Activated CD8-positive, alpha-beta T cell treated with anti-CD3 and anti-CD28 coated beads for 36 hours (primary cell): ENCODE measurements at regions not wholly inside any gene's neighbourhood (a gene's known extent, or its start where the extent isn't known, plus 50 kb on each side); places are given as distances from the start of the nearest gene placed in this dataset.
"Not testable (repeated sequence)": the region's sequence is repeated elsewhere in the genome, so short reads cannot be mapped to it uniquely, and the experiment has no call there.

Source experiments
- ATAC-seq: fragments of 200-7000 bp; cut with Tn5 transposase; one replicate; pipeline ENCODE4 v1.10.0; 2021; ENCODE audit warnings: mild to moderate bottlenecking, moderate library complexity
- CTCF ChIA-PET: fragments of 350-600 bp; sonication (Branson Sonifier 250); formaldehyde crosslinking; loops from one replicate; lab custom pipeline; 2021; ENCODE audit warnings: antibody characterized with exemption; lab: Charles Lee
- POLR2A ChIA-PET: fragments of 350-600 bp; sonication (Branson Sonifier 250); formaldehyde crosslinking; loops from one replicate; lab custom pipeline; 2021; ENCODE audit warnings: antibody characterized with exemption; lab: Charles Lee
- DNase-seq: peaks from one replicate; pipeline ENCODE4 v3.0.0-alpha.2; 2020
- H3K27ac Mint-ChIP-seq: one replicate; pipeline ENCODE4 v1.8.0; 2021; ENCODE audit warnings: mild to moderate bottlenecking, mixed read lengths
- H3K27me3 Mint-ChIP-seq: one replicate; pipeline ENCODE4 v1.8.0; 2021; ENCODE audit warnings: mixed read lengths
- H3K36me3 Mint-ChIP-seq: one replicate; pipeline ENCODE4 v1.8.0; 2021; ENCODE audit warnings: low read depth, mixed read lengths
- H3K4me1 Mint-ChIP-seq: one replicate; pipeline ENCODE4 v1.8.0; 2021; ENCODE audit warnings: low read depth, mixed read lengths
- H3K4me3 Mint-ChIP-seq: one replicate; pipeline ENCODE4 v1.8.0; 2021; ENCODE audit warnings: mild to moderate bottlenecking, moderate library complexity, mixed read lengths
- H3K9me3 Mint-ChIP-seq: one replicate; pipeline ENCODE4 v1.8.0; 2021; ENCODE audit warnings: mixed read lengths
- intact Hi-C: fragments of 100-400 bp; cut with micrococcal nuclease; formaldehyde crosslinking; loops from one replicate; pipeline ENCODE4 v1.10.0; 2022
- TF ChIP-seq, protein P1 (sequence below): fragments of 200-600 bp; IDR thresholded peaks from one replicate; pipeline ENCODE4 v1.8.0; 2022; ENCODE audit warnings: antibody characterized with exemption, mild to moderate bottlenecking

DNA sequence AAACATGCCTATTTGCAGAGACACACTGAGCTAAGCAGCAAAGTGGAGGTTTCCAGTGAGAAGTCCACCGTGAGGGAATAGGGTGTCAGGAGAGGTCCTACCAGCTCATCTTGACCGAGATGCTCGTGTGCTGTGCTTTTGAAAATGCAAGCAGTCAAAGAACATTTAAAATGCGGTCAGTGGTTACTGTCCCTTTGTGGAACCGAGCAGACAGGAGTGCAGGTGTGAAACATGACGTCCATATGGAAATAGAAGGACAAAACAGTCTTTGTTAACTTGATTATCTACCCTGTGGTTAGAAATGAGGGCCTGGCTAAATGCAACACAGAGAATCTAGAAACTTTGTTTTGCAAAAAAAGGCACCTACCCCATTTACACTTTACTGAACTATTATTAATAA is 473.3 kb downstream of the SPATA31A6 start:
- H3K4me1 Mint-ChIP-seq, POLR2A ChIA-PET, ATAC-seq, H3K27me3 Mint-ChIP-seq, H3K4me3 Mint-ChIP-seq, H3K36me3 Mint-ChIP-seq, DNase-seq, CTCF ChIA-PET, H3K27ac Mint-ChIP-seq, H3K9me3 Mint-ChIP-seq, intact Hi-C loops: not testable (repeated sequence)

GRCh38 chr9:42657496-42657895 is 474.0 kb downstream of the SPATA31A6 start:
- POLR2A ChIA-PET, H3K4me1 Mint-ChIP-seq, ATAC-seq, H3K27ac Mint-ChIP-seq, H3K9me3 Mint-ChIP-seq, H3K4me3 Mint-ChIP-seq, H3K27me3 Mint-ChIP-seq, intact Hi-C loops, DNase-seq, CTCF ChIA-PET, H3K36me3 Mint-ChIP-seq: not testable (repeated sequence)

- intact Hi-C loops, DNase-seq, CTCF ChIA-PET, H3K27ac Mint-ChIP-seq, H3K9me3 Mint-ChIP-seq, POLR2A ChIA-PET, H3K4me1 Mint-ChIP-seq, H3K4me3 Mint-ChIP-seq, ATAC-seq, H3K36me3 Mint-ChIP-seq, H3K27me3 Mint-ChIP-seq: not testable (repeated sequence)
Measured at GRCh38 chr9:42697146-42697545, 513.7 kb downstream of the SPATA31A6 start.

DNA sequence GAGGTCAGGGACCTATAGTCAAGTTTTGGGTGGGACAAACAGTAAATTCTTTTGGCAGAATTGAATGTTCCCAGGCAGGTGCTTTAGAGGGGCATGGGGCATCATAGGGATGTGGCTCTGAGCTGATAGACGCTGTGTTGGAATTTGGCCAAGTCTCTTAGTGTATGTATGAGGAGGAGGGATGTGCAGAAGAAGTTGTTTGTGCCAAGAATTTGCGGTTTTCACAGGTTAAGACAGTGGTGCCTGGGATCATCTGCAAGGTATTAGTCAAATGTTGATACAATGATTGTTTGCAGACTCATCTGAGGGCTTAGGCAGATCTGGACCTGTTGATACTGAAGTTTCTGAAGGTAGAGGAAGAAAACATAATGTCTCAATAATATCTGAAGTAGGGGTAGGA is 519.4 kb downstream of the SPATA31A6 start:
- ATAC-seq, H3K27me3 Mint-ChIP-seq, H3K36me3 Mint-ChIP-seq, CTCF ChIA-PET, intact Hi-C loops, H3K4me3 Mint-ChIP-seq, POLR2A ChIA-PET, DNase-seq, H3K27ac Mint-ChIP-seq, H3K9me3 Mint-ChIP-seq, H3K4me1 Mint-ChIP-seq: not testable (repeated sequence)

DNA sequence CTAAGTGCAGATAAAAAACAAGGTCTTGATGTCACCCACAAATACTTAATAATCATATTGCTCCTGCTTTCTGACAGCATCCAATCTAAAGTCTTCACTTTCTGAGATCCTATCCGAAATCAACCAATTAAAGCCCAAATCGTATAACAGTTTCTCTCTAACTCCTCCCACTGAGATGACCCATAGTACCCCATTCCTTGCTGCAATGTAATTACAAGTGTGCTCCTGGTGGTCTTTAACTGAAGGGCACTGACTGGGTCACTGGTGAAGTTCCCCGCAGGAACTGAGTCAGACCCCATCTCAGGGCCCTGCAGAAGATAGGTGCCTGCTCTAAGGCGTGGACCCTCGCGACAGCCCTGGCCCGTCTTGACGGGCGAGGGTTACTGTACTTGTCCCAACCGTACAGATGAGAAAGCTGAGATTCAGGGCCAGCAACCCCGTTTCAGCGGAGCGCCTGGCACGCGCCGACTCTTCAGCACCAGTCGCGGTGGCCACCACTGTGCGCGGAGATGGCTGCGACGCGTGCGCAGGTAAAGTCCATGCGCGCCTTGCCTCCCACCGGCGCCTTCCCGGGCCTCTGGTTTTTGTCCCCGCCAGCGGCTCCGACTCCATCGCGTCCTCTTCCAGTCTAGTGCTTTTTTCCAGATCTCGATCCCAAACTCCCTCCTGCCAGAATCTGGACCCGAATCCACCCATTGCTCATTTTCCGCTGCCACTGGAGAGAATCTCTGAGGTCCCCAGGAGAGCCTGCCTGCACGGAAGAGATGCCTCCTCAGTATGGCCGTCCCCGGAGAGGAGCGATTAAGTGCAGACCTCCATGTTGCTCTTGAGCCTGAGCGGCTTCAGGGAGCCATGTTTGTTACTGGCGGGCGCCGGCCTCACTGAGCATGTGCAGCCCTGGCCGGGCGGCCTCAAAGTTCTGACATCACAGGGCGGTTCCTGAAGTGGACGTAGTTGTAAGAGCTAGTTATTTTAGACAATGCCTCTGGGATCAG is 541.7 kb downstream of the SPATA31A6 start:
- H3K27ac Mint-ChIP-seq, H3K4me3 Mint-ChIP-seq, H3K4me1 Mint-ChIP-seq, CTCF ChIA-PET, H3K27me3 Mint-ChIP-seq, H3K36me3 Mint-ChIP-seq, intact Hi-C loops, ATAC-seq, POLR2A ChIA-PET, H3K9me3 Mint-ChIP-seq: not testable (repeated sequence)
- peak; percentile 10 for DNase-seq

DNA sequence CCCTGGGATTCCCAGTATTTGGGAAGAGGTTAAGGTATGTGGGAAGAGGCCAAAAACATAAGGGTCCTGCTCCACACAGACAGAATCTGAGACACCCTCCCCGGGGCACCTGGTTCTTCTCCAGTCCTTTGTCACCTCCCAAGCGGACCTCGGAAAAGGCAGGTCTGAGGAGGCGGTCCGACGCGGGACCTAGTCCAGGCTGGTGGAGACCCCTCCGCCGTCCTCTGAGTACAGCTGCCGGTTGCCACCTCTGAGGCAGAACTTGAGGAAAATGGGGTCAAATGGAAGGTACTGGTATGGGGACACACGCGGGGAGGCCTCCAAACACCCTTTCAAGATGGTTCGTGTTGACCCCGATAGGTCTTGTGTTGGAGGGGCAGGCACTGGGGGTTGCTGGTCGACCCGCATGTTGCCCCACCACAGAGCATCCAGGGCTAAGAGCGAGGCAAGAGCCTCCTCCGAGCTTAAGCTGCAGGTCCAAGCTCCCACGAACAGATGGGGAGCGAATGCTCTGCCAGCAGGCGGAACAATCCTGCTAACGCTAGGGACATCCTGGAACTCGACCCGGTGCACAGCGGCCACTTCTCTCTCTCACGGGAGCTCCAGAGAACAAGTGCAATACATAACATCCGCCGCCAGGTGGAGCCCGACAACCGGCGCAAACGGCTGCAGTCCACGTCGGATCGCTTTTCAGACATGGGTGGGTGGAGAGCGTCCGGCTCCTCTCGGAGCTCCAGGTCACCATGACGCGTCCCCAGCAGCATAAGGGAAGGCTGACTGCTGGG is 559.8 kb downstream of the SPATA31A6 start:
- H3K27me3 Mint-ChIP-seq, CTCF ChIA-PET, H3K27ac Mint-ChIP-seq, H3K36me3 Mint-ChIP-seq, H3K4me3 Mint-ChIP-seq, POLR2A ChIA-PET, H3K9me3 Mint-ChIP-seq, intact Hi-C loops, H3K4me1 Mint-ChIP-seq: not testable (repeated sequence)
- DNase-seq (peak; percentile 69), ATAC-seq (peak; percentile 47)
- TF ChIP-seq, protein P1, sequence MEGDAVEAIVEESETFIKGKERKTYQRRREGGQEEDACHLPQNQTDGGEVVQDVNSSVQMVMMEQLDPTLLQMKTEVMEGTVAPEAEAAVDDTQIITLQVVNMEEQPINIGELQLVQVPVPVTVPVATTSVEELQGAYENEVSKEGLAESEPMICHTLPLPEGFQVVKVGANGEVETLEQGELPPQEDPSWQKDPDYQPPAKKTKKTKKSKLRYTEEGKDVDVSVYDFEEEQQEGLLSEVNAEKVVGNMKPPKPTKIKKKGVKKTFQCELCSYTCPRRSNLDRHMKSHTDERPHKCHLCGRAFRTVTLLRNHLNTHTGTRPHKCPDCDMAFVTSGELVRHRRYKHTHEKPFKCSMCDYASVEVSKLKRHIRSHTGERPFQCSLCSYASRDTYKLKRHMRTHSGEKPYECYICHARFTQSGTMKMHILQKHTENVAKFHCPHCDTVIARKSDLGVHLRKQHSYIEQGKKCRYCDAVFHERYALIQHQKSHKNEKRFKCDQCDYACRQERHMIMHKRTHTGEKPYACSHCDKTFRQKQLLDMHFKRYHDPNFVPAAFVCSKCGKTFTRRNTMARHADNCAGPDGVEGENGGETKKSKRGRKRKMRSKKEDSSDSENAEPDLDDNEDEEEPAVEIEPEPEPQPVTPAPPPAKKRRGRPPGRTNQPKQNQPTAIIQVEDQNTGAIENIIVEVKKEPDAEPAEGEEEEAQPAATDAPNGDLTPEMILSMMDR = peak; percentile 63

DNA sequence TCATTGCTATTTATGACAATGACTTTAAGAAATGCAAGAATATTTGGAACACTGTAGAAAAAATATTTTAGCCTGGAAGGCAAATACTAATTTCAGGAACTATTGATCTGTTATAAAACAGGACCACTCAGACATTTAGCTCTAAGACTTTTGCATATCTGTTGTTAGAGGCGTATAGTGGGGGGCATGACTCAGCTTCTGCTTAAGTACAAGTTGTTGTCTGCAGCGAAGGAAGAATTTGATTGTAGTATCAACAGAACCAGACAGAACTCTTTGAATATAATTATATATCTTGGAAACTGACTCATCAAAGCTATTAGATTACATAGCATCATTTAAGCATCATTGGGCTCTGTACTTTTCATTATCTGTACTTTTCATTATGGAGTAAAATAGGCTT is 573.8 kb downstream of the SPATA31A6 start:
- intact Hi-C loops, ATAC-seq, H3K4me3 Mint-ChIP-seq, H3K36me3 Mint-ChIP-seq, H3K4me1 Mint-ChIP-seq, H3K27ac Mint-ChIP-seq, H3K27me3 Mint-ChIP-seq, CTCF ChIA-PET, H3K9me3 Mint-ChIP-seq, DNase-seq, POLR2A ChIA-PET: not testable (repeated sequence)

DNA sequence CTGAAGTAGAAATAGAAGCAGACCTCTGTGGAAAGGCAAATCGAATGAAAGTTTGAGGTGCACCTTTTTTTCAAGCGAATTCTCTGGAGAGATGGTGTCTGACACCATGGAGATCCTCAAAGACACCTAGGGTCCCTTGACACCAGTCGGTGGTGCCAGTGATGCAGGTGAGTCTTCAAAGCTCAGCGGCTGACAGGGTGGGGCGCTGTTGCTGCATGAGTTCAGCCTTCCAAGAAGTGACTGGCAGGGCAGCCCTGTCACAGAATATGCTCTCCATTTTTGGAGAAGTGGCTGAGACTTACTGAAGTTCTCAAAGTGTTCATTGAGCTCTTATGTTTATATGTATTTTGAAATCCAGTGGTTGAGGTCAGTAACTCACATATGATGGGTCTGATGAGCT is 575.9 kb downstream of the SPATA31A6 start:
- ATAC-seq, H3K4me3 Mint-ChIP-seq, H3K27me3 Mint-ChIP-seq, POLR2A ChIA-PET, CTCF ChIA-PET, H3K27ac Mint-ChIP-seq, intact Hi-C loops, H3K36me3 Mint-ChIP-seq, H3K4me1 Mint-ChIP-seq, H3K9me3 Mint-ChIP-seq: not testable (repeated sequence)
- peak; percentile 11 for DNase-seq

GRCh38 chr9:42782201-42782600 is 598.7 kb downstream of the SPATA31A6 start:
- CTCF ChIA-PET, H3K4me1 Mint-ChIP-seq, DNase-seq, H3K9me3 Mint-ChIP-seq, intact Hi-C loops, H3K4me3 Mint-ChIP-seq, H3K27me3 Mint-ChIP-seq, ATAC-seq, H3K36me3 Mint-ChIP-seq, POLR2A ChIA-PET, H3K27ac Mint-ChIP-seq: not testable (repeated sequence)

GRCh38 chr9:42792725-42793124 is 609.3 kb downstream of the SPATA31A6 start:
- ATAC-seq, H3K27me3 Mint-ChIP-seq, H3K36me3 Mint-ChIP-seq, POLR2A ChIA-PET, CTCF ChIA-PET, H3K4me1 Mint-ChIP-seq, H3K9me3 Mint-ChIP-seq, DNase-seq, H3K27ac Mint-ChIP-seq, H3K4me3 Mint-ChIP-seq, intact Hi-C loops: not testable (repeated sequence)

- H3K4me1 Mint-ChIP-seq, ATAC-seq, H3K27ac Mint-ChIP-seq, DNase-seq, CTCF ChIA-PET, intact Hi-C loops, POLR2A ChIA-PET, H3K27me3 Mint-ChIP-seq, H3K9me3 Mint-ChIP-seq, H3K36me3 Mint-ChIP-seq, H3K4me3 Mint-ChIP-seq: not testable (repeated sequence)
Measured at GRCh38 chr9:42798571-42798970, 615.1 kb downstream of the SPATA31A6 start.
